ENCODE measurements at regions not wholly inside any gene's neighbourhood (a gene's known extent, or its start where the extent isn't known, plus 50 kb on each side); places are given as distances from the start of the nearest gene placed in this dataset.
A peak's percentile ranks its signal among the peaks of the same experiment; 100 is the strongest.

GRCh38 chr2:41782306-41783158, 265.3 kb upstream of the PKDCC start:
- DNase-seq: peak; percentile 50

- DNase-seq: no peak
These were observed 263.3 kb upstream of the PKDCC start for GRCh38 chr2:41784496-41784895.

- no peak for DNase-seq
These were observed 262.4 kb upstream of the PKDCC start for GRCh38 chr2:41785251-41786022.

- DNase-seq: peak; percentile 73
These were observed 256.3 kb upstream of the PKDCC start for GRCh38 chr2:41791523-41791922.

GRCh38 chr2:41803361-41803760, 244.5 kb upstream of the PKDCC start:
- no peak for DNase-seq

- no peak for DNase-seq
These were observed 241.5 kb upstream of the PKDCC start for GRCh38 chr2:41806286-41806685.

GRCh38 chr2:41821167-41821566, 226.7 kb upstream of the PKDCC start:
- no peak for DNase-seq

GRCh38 chr2:41826921-41827320, 220.9 kb upstream of the PKDCC start:
- DNase-seq: no peak

GRCh38 chr2:41827354-41827971, 220.4 kb upstream of the PKDCC start:
- DNase-seq: no peak

GRCh38 chr2:41828052-41828643, 219.7 kb upstream of the PKDCC start:
- no peak for DNase-seq

GRCh38 chr2:41829052-41829451, 218.8 kb upstream of the PKDCC start:
- no peak for DNase-seq

GRCh38 chr2:41830600-41830999, 217.2 kb upstream of the PKDCC start:
- DNase-seq: no peak

GRCh38 chr2:41832218-41832617, 215.6 kb upstream of the PKDCC start:
- DNase-seq: no peak

- no peak for DNase-seq
These were observed 212.4 kb upstream of the PKDCC start for GRCh38 chr2:41835401-41835800.

- DNase-seq: peak; percentile 83
These were observed 210.9 kb upstream of the PKDCC start for GRCh38 chr2:41836948-41837347.

GRCh38 chr2:41837610-41838009, 210.2 kb upstream of the PKDCC start:
- DNase-seq: no peak

GRCh38 chr2:41840702-41841551, 206.9 kb upstream of the PKDCC start:
- DNase-seq: peak; percentile 96

GRCh38 chr2:41846962-41847361, 200.9 kb upstream of the PKDCC start:
- DNase-seq: no peak

- no peak for DNase-seq
These were observed 199.9 kb upstream of the PKDCC start for GRCh38 chr2:41847744-41848441.

GRCh38 chr2:41851554-41851953, 196.3 kb upstream of the PKDCC start:
- DNase-seq: no peak
